Pulmonary artery endothelial cell (primary cell): ENCODE measurements at regions not wholly inside any gene's neighbourhood (a gene's known extent, or its start where the extent isn't known, plus 50 kb on each side); places are given as distances from the start of the nearest gene placed in this dataset.
"Not testable (repeated sequence)": the region's sequence is repeated elsewhere in the genome, so short reads cannot be mapped to it uniquely, and the experiment has no call there.

Source experiments
- DNase-seq: peaks from one replicate; pipeline ENCODE4 v3.0.0-alpha.2; 2011; ENCODE audit warnings: low read depth, low spot score

DNA sequence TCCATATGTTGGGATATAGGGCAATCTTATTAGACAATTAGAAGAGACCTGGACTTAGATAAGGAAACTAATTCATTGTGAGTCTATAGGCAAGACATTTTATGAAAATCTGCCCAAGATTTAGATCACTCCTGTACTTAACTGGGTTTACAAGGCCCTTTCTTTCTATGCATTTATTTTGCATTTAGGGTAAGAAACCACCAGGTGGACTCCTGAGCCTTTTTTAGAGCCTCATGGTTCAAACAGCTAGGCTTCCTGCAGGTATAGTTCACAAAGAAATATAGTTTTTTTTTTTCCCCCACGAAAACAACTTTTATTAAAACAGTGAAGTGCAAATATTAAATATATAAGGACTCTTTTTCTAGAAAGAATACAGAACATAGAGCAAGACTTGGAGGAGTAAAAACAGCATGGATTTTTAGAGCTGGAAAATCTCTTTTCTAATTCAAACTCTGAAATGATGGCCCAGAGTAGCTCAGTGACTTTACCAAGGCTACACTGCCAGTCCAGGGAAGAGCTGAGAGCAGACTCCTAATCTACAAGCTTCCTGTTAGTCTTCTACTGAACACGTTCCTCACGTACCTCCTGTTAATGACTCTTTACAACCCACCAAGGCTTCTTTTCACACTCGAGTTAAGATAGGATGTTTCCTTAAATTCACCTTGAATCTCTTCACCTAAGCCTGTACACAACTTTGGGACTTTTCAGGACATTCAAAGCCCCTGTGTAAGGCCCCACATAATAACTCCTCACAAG lies 400.9 kb upstream of the ATP11B start:
- DNase-seq: no peak

DNA sequence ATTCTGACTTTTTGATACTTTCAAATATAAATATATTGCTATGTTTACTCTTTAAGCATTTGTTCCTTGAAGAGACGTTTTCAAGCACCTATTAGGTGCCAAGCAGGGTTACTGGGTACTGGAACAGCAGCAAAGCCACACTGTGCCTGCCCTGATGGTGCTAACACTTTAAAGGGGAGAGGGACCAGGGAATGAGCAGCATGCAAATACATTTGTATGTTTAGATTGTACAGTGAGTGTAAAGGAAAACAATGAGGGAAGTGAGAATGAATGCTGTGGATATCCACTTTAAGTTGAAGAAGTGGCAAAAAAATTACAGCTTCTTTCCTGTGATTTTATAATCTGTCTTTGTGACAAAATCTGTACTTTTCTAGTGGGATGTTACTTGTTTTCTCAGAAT lies 400.2 kb upstream of the ATP11B start:
- DNase-seq: no peak

DNA sequence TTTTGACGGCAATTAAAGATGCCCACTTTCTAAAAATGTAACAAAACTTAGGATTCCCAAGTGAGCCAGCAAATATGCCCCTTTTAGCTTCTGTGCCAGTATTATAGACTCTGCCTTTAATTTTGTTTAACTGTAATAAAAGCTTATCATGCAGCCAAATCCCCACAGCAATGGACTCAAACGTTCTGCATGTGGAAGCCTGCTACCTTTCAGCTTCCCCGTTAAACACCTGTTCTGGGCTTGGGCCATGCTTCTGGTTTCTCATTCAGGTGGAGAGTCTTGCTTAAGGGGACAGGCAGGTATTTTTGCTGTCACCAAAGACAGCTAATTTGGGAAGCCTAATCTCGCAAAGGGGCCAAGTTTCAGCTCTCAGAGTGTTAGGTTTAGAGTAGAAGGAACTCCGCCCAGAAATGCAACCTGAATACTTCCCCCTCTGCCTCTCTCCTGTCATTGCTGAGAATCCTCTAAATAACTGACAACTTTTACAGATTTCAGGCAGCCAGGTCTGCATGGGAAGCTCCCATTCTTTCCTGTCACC lies 399.4 kb upstream of the ATP11B start:
- no peak for DNase-seq

DNA sequence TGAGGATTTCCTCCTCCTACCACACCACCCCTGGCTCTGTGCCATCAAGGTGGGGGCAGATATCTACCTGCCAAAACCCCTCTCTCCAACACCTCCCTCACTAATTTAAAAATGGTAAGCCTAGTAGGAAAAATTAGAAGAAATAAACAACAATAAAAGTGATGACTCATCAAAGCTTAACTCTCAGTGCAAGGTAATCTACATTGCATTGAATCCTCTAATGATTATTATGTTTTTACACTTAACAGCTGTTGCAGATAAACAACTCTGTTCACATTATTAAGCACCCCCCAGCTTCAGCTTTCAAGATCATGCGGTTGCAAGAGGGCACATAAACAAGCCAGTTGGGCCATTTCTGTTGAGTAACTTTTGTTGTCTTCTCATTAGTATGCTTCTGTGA lies 396.1 kb upstream of the ATP11B start:
- DNase-seq: no peak

DNA sequence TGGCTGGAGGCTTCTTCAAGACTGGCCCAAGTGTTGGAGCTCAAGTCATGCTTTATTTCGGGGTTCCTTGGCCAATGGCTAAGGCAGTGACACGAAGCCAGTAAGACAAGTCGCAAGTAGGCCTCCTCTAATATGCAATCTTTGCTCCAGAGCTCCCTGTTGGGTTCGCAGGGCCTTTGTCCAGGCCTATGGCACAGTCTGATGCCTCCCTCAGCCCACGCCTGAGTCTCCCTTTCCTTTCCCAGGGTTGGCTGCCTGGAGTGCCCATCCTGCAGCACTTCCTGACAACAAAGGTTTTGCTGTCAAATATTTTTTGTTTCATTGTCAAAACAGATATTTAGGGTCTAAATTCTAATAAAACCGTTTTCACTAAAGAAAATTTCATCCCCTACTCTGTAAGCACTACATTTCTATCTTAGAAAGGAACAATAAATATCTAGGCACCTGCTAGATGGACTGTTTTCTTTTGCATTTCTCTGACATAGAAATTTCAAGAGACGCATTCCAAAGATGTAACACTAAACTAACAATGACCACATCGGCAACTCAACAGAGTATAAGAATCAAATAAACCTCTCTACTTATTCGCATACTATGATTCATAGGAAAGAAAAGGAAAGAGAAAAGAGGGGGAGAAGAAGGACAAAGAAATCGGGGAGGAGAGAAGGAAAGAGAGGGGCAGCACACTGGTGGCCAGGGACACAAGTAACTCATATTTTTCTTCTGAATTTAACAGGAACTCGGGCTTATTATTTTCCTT lies 393.1 kb upstream of the ATP11B start:
- DNase-seq: no peak

DNA sequence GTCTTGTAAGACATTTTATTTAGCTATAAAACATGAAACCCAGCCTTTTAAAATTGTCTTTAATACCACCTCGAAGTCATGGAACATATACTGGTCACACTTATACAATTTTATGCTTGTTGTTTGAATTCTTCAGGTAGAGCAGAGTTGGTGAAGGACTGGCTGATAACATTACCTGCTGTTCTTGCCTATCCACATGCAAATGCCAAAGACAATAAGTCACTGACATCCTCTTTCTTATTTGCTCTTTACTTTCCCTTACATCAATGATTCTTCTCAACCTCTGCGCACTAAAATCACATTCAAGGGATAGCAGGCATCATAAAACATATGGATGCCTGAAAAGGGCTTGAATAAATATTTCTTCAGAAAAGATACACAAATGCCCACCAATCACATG lies 392.5 kb upstream of the ATP11B start:
- DNase-seq: no peak

DNA sequence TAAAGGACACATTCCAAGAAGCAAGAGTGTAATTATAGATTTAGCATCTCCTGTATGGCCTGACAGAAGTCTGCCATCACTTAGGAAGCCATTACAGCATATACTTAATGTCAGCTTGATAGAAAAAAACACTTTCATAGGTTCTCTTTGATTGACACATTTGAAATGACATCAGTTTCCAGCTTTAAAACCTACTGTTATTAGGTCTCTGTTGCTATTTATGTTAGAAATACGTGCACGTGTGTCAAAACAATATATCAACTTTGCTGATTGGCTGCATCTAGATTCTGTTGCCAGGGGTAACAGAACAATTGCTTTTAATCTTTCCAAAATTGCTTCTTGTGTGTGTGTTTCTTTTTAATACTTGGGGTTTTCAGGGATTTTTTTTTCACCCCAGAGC lies 389.3 kb upstream of the ATP11B start:
- no peak for DNase-seq

DNA sequence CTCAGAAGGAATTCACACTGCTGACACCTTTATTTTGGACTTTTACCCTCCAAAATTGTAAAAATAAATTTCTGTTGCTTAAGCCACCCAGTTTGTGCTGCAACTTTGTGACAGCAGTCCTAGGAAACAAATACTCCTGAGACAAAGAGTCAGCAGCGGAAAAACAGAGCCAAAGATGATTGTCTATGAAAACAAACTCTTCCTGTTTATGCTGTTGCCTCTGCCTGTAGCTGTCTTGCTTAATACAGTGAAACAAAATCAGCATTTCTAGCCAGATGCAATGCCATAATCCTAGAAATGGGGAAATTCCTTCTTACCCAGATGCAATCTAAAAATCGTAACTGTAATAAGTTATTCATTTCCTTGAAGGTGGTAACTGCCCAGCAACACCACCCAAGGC lies 387.5 kb upstream of the ATP11B start:
- DNase-seq: no peak

DNA sequence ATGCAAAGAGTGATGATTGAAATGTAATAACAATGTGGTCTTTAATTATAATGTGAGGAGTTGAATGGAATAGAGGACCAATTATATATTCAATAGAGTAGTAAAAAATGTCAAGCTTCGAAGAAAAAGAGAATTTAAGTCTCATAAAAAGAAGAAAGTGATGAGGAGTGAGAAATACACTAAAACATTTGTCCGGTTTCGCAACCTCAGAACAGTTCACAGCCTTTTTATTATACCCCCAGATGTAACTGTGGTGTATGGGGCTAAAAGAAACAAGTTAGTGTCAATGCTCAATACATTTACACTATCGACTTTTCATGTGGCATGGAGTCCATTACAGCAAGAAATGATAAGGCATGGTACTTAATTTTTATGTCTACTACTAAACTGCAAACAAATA lies 386.5 kb upstream of the ATP11B start:
- DNase-seq: no peak

DNA sequence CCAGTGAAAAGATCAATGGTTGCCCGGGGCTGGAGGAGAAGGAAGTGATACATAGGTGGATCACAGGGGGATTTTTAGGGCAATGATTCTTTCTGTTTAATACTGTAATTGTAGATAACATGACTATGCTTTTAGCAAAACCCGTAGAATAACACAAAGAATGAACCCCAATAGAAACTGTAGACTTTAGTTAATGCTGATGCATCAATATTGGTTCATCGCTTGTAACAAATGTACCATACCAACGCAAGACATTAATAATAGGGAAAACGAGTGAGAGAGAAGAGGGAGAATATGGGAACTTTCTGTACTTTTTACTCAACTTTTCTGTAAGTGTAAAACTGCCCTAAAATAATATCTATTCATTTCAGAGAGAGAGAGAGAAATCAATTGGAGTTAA lies 383.3 kb upstream of the ATP11B start:
- DNase-seq: no peak

DNA sequence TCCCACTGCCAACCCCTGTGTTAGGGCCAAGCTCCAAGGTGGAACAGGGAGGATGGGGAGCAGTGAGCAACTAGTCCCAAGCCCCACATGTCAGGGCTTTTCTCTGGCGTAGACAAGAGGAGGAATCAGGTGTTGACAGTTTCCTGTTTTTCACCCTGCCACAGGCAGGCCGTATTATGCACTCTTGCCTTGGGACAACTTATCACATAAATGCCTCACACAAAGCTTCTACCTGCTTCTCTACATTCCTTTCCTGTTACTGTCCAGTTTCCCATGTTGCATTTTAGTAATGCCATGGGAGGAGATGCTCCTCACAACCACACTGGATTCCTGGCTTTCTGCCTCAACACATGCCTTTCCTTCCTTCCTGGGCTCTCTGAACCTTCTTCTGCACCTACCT lies 381.2 kb upstream of the ATP11B start:
- DNase-seq: no peak

DNA sequence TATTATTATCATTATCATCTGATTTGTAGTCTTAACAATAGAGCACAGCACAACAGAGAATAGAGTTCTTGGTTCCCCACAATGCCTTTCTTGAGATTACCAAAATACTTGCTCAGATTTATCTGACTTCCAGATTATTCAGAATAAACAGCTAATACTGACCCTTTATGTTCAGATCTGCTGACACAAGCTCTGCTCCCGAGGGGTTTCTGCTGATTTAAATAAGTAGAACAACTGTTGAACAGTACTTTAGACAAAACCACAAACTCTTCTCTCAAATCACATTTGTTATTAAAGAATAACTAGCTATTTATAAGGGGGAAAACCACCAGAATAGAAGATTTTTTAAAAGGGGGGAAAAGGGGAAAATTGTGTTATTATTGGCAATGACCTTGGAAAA lies 380.2 kb upstream of the ATP11B start:
- no peak for DNase-seq

DNA sequence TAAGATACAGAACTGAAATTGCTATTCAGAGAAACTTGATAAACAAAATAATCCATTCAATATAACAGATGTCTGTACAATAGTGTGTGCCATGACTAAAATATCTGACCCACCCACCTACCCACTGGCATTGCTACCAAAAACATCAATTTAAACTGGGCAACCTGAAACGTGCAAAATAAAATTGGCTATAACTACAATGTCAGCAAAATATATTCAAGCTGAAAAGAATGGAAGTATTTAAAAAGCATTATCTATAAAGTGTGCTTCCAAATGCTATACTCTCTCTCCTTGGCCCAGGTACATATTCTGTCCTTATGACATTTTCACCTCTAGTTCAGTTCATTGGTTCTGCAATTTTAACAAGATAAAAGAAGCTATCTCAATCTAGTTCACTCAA lies 379.6 kb upstream of the ATP11B start:
- DNase-seq: no peak

DNA sequence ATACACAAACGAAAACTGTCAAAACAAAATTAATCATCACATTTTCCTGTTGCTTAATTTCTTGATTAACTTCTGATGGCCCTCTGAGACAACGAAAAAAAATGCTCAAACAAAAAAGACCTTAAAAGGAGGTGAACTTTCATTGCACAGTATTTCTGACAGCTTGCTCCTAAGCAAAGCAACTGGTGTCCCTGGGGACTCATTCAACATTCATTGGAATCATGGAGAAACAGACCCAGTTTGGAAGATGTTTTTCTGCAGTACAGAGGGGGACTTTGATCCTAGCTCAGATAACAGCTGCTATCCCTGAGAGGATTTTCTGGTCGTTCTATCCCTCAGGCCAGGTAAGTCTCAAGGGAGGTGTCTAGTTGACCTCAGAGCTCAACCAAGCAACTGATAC lies 378.7 kb upstream of the ATP11B start:
- no peak for DNase-seq

DNA sequence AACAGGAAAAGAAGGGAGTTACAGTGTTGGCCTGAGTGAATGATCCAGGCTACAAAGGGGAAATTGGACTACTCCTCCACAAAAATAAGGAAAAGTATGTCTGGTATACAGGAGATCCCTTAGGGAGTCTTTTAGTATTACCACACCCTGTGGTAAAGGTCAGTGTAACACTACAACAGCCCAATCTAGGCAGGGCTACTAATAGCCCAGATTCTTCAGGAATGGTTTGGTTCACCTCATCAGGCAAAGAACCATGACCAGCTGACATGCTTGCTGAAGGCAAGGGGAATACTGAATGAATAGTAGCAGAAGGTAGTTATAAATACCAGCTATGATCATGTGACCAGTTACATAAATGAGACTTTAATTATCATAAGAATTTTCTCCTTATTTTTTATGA lies 372.6 kb upstream of the ATP11B start:
- no peak for DNase-seq

DNA sequence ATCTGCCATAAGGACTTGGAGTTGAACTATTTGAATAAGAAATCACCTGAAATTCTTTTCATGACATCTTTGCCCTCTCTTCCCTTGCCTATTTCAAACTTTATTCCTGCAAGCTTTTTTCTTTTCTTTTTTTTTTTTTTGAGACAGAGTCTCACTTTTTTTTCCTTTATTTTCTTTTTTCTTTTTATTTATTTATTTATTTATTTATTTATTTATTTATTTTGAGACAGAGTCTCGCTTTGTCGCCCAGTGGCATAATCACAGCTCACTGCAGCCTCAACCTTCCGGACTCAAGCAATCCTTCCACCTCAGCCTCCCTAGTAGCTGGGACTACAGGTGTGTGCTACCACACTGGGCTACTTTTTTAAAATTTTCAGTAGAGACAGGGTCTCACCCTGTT lies 369.3 kb upstream of the ATP11B start:
- DNase-seq: no peak

DNA sequence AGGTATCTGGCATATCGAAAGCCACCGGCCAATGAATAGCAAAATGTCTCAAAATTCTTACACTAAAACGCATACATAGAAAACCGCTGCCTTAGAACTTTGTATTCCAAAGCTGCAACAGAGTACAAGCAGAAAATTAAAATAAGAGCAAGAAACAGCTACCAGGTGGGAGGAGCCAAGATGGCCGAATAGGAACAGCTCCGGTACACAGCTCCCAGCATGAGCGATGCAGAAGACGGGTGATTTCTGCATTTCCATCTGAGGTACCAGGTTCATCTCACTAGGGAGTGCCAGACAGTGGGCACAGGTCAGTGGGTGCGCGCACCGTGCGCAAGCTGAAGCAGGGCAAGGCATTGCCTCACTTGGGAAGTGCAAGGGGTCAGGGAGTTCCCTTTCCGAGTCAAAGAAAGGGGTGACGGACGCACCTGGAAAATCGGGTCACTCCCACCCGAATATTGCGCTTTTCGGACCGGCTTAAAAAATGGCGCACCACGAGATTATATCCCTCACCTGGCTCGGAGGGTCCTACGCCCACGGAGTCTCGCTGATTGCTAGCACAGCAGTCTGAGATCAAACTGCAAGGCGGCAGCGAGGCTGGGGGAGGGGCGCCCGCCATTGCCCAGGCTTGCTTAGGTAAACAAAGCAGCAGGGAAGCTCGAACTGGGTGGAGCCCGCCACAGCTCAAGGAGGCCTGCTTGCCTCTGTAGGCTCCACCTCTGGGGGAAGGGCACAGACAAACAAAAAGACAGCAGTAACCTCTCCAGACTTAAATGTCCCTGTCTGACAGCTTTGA lies 367.2 kb upstream of the ATP11B start:
- DNase-seq: not testable (repeated sequence)

DNA sequence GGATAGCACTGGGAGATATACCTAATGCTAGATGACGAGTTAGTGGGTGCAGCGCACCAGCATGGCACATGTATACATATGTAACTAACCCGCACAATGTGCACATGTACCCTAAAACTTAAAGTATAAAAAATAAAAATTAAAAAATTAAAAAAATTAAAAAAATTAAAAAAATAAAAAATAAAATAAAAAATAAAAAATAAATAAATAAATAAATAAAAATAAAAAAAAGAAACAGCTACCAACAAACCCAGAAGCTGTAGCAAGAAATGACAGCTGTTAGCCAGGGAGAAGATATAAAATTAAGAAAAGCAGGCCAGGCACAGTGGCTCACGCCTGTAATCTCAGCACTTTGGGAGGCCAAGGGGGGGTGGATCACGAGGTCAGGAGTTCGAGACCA lies 361.3 kb upstream of the ATP11B start:
- not testable (repeated sequence) for DNase-seq

DNA sequence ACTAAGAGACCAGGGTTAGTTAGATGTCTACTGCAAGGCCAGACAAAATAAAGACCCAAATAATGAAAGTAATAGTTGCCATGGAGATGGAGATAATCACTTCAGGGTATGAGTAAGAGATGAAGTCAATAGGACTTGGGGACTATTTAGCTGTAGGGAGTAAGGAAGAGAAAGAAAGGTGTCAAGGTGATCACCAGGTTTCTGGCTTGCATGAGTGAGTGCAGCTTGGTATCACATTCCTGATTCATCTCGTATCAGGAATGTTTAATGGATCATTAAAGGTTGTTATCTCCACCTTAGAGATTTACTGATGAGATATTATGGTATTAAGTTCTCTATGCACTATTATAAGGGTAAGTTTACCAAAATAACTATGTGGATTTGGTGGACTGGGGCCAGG lies 357.4 kb upstream of the ATP11B start:
- no peak for DNase-seq

DNA sequence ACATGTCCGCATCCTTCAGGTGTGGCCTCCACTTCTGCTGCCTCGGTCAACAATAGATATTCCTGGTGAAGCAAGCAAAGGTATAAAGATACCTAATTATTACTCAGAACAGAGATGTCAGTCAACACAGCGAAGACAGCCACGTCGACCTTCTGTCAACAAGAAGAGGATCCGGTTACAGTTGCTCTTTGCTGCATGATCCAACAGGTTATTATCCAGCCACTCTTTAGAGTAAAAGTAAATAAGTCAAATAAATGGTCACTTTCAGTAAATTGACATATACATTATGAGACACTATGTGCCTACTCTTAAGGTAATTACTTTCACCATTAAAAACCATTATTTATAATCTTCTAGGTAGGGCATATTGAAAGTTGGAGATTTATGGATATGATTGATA lies 356.8 kb upstream of the ATP11B start:
- no peak for DNase-seq

DNA sequence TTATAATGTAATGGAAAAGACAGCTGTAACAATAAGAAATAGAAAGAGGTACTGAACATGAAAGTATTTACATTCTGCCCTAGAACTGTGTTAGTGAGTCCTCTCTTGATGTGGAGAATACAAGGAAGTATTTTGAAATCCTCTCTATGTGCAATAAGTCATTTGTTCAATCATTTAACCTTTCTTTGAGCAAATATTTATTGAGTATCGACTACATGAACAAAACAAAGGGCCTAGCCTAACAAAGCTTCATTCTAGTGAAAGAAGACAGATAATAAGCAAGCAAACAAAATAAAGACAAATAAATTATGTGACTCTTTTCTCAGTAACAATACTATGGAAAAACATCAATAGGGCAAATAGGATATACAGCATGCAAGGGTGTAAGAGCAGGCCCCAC lies 354.9 kb upstream of the ATP11B start:
- DNase-seq: no peak

DNA sequence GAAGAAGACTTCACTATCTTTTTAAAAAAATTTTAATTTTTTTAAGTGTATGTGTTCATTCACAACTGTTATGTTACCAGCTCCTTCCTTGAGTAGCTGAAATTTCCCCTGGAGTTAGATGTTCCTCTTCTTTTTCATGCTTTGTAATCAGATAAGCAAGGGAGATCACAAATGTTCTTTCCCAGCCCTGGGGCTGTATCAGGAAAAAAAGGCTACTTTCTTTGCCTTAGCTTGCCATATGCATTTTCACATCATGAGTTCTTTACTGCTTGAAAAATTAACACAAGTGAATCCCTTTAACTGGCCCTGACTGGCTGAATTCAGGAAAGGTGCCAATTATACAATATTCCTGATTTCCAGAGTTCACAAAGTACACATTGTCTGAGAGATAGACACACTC lies 353.2 kb upstream of the ATP11B start:
- DNase-seq: no peak
